SKM-1 (cell line): ENCODE measurements at regions not wholly inside any gene's neighbourhood (a gene's known extent, or its start where the extent isn't known, plus 50 kb on each side); places are given as distances from the start of the nearest gene placed in this dataset.

ENCODE experiments used
- DNase-seq: peaks from one replicate; lab custom pipeline; 2025; ENCODE audit not compliant: unreplicated experiment; lab: John Stamatoyannopoulos, UW

DNA sequence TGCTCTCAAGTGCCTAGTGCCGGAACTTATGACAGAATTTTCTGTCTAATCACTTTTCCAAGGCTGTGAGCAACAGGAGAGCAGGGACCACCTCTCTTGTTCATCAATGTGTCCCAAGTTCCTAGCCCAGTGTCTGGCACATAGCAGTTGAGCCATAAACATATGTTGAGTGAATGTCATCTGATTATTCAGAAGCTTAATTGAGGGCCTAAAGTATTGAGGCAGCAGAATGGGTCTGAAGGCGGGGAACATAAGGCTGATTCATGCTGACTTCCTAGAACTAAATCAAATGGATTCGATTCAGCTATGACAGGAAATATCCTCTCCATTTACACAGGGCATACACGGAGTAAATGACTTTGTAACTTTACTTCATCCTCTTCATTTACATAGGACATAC lies 438.0 kb upstream of the ZFHX3 start:
- no peak for DNase-seq

DNA sequence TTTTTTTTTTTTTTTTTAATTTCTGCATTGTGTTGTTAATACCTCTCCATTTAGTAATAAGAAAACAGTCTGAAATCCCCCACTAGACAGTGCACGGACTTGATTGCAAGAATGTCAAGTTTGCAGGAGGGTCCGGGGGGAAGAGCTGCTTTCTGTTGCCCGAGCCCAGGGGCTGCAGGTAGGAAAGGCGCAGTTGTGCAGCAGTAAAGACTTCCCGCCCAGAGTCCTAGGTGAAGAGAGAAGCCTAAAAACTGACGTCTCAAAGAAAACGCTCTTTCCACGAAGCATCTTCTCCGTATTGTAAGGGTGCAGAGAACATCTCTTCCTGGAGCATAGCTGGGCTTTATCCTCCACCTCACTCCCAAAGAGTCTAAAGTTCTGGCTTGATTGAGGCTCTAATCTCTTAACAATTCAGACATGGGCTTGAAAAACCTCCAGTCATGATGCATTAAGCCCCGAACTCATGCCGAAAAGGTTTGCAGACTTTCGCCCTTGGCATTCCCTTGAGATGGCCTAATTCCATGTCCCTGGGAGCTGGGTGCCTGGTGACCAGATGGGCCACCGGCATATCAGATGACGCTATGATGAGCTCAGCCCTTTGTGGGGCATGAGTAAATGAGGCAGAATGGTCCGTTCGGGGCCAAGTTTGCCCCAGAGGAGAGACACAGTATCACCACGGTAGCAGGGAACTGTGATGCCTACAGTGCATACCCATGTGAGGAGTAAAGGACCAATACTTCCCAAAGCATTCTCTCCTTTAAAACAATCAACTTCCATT lies 436.2 kb upstream of the ZFHX3 start:
- no peak for DNase-seq

- DNase-seq: no peak
These were observed 435.3 kb upstream of the ZFHX3 start for GRCh38 chr16:73483076-73483791.

DNA sequence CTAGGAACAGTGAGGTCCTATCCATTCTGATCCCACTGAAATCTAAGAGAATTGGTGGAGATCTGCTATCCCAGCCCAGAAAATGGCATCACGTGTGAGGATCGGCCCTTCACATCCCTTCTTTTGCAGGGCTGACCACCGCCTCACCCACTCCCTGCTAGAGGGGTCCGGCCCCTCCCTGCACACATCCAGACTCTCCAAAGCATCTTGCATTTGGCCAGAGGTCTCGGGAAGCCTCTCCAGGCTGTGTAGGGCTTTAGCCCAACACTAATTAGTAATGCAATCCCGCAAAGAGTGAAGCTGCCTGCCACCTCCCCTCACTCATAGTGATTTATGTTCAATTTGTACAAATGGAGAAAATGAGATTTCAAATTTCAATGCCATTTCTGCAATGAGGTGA lies 434.4 kb upstream of the ZFHX3 start:
- no peak for DNase-seq

DNA sequence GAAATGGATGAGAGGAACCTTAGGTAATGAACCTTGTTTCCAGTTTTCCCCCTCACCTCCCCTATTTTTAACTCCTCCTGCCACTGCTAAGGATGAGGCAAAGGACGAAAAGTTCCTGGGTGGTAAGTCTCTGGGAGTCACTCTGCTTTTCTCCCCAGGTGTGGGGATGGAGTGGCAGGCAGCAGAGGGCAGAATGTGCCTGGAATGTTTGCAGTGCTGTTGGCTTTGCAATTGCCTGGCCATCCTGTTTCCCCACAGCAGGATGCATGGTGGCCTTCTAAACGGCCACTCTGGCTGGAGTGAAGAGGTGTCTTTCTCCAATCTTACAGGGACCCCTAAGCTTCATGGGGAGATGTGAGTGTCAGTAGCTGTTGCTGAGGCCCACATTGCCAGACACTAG lies 432.5 kb upstream of the ZFHX3 start:
- DNase-seq: no peak

GRCh38 chr16:73473713-73474112 lies 425.8 kb upstream of the ZFHX3 start:
- DNase-seq: no peak

GRCh38 chr16:73464834-73465233 lies 416.9 kb upstream of the ZFHX3 start:
- DNase-seq: no peak

GRCh38 chr16:73459586-73459985 lies 411.7 kb upstream of the ZFHX3 start:
- no peak for DNase-seq

DNA sequence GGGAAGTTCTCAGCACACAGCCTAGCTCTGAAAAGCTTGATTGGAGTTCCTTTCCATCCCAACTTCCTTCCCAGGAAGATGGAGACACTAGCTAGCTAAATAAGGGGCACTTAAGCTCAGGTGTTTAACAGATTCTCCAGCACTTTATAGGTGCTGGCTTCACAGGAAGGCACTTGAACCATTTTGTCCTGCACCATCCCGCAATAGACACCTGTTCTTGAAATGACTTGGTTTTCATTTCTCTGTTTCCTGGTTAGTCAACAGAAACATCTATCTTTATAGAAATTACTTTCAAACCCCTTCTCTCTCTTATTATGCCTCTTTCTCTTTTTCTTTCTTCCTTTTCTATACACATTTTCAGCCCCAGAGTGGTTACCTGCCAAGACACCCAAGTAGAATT lies 409.9 kb upstream of the ZFHX3 start:
- no peak for DNase-seq

GRCh38 chr16:73448970-73449369 lies 401.0 kb upstream of the ZFHX3 start:
- DNase-seq: no peak

DNA sequence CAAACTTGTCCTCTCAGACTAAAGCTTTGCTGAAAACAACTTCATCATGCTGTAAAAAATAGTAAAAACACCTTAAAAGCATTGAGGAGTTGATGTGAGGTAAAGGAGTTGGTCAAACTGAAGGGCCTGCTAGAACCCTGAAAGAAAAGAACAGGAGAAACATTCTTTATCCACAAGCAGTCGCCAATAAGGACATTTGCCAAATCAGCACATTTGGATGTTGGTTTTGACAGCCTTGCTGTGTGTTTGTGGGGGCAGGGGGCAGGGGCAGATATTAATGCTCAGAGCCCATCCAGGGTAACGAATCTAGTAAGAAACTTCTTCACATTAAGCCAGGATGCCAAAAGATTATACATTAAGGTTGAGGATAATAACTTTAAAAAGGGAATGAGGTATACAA lies 399.9 kb upstream of the ZFHX3 start:
- no peak for DNase-seq

DNA sequence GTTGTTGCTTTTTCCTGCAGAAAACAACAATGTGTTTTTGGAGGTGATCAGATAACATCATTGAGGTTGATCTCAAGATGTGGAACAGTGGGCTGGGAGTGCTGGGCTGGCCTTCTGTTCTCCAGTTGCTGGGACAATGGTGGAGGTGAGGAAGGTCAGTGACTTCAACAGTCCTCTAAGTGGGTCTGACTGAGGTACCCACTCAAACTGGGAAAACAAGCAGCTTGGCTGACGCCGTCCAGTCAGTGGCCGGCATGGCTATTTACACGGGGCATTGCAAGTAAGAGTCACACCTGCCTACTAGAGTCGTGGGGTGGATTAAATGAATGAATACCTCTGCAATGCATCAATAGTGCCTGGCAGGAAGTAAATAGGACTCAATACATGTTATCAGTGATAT lies 386.7 kb upstream of the ZFHX3 start:
- DNase-seq: no peak

- DNase-seq: no peak
These were observed 385.9 kb upstream of the ZFHX3 start for GRCh38 chr16:73433731-73434307.

DNA sequence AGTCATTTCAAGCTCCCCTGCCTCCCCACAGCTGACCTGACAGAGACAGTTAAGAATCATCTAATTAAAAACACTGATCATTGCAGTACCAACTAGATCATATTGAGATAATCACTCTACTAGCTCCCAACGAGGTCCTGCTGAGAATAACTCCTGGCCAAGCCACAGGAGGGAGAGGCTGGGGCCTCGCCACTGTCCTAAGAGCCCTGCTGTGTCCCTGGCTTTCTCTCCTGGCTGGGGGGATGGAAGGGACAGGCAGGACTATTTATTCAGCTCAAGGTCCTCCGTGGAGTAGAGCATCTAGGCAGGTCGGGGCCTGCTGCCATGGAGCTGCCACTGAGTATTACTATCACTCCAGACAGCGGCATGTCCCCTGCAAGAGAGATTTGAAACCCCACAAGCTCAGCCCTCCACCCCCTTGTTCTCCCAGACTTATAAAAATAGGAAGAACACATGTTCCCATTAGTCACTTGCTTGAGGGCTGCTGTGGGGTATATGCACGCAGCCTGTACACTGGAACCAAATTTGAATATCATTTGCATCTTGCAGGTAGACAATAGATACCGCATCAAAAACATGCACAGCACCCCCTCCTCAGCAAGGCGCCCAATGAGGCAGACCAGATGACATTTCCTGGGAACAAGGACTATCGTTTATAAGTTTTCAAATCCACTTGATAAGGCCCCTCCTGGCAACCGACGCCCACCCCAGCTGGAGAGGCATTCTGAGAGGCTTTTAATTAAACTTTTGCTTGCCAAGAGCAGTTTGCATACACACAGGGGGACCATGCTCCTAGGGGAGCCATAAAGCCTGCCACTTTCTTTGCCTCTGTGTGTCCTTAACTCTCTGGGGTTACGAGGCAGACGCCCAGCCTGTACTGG lies 385.2 kb upstream of the ZFHX3 start:
- no peak for DNase-seq

DNA sequence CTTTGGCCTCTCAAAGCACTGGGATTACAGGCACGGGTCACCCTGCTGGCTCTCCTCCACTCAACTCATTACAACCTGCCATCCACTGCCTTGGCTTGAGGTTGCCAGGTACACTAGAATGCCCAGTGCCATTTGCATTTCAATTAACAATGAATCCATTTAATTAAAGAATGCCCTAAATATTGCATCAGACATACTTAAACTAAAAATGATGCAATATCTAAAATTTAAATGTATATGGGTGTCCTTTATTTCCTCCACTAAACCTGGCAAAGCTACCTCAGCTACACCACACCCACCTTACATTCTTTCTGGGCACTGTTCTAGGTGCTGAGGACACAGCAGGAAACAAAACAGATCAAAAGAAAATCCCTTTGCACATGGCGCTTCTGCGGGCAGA lies 382.2 kb upstream of the ZFHX3 start:
- no peak for DNase-seq

DNA sequence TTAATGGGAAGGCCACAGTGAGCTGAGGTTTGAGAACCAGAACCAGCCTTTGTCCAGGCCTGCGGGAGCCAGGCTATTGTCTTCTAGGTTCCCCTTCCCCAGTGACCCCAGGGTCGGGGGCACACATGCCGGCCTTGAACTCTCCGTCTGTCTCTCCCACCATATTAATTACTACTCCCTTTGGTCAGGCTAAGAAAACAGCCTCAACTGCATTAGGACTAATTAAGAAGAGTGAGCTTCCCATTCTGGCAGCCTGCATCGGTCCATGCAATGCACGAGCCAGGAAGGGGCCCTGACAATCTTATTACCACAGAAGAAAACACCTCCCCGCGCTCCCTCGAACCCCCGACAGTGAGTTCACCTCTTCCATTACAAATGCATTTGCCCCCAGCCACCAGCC lies 380.2 kb upstream of the ZFHX3 start:
- no peak for DNase-seq

DNA sequence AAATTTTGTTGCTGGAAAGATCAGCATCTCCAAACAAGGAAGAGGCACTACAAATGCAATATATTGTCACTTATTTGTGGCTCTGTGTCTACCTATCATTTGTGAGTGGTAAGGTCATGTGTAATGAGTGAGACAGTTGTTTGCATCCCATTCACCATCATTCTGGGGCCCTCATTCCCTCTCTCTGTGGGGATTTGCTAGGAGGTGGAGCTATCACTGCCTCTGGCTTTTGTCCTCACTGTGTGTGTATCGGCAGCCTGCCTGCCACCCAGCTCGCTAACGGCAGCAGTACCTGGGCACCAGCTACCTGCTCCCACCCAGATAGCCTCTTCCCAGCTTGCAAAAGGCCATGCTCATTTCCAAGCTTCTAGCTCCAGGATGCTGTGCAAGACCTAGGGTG lies 379.2 kb upstream of the ZFHX3 start:
- no peak for DNase-seq

GRCh38 chr16:73426433-73427160 lies 378.7 kb upstream of the ZFHX3 start:
- no peak for DNase-seq

GRCh38 chr16:73420676-73421075 lies 372.7 kb upstream of the ZFHX3 start:
- no peak for DNase-seq

- no peak for DNase-seq
These were observed 372.3 kb upstream of the ZFHX3 start for GRCh38 chr16:73420244-73420643.

- DNase-seq: no peak
These were observed 370.8 kb upstream of the ZFHX3 start for GRCh38 chr16:73418691-73419090.
